ENCODE measurements at regions not wholly inside any gene's neighbourhood (a gene's known extent, or its start where the extent isn't known, plus 50 kb on each side); places are given as distances from the start of the nearest gene placed in this dataset.

- no peak for TF ChIP-seq REXO4 (CRISPR knock-in tag; IDR thresholded peaks at IDR 0.05; ENCODE audit: borderline replicate concordance)
- peak; percentile 83 for TF ChIP-seq ZGPAT (CRISPR knock-in tag; IDR thresholded peaks at IDR 0.05)
- TF ChIP-seq FOXJ3 (CRISPR knock-in tag; IDR thresholded peaks at IDR 0.05; ENCODE audit: borderline replicate concordance), result no peak
- peak; percentile 56; the same call in 1 of the 2 replicates for TF ChIP-seq ZBTB20 (CRISPR knock-in tag; IDR thresholded peaks at IDR 0.05; ENCODE audit: borderline replicate concordance, low read depth)
- TF ChIP-seq XBP1 (CRISPR knock-in tag; IDR thresholded peaks at IDR 0.05), result 0 out of 2 replicates have a peak, but pooled peaks have one; percentile 13
- TF ChIP-seq U2AF1 (optimal IDR thresholded peaks at IDR 0.05; ENCODE audit: low read depth, low read length), result no peak
- peak; percentile 41; the same call in 1 of the 2 replicates for TF ChIP-seq GATAD1 (CRISPR knock-in tag; IDR thresholded peaks at IDR 0.05)
- peak; percentile 28; the same call in 1 of the 2 replicates for TF ChIP-seq POGZ (CRISPR knock-in tag; IDR thresholded peaks at IDR 0.05)
- peak; percentile 89 for TF ChIP-seq ZNF143 (CRISPR knock-in tag; IDR thresholded peaks at IDR 0.05)
- TF ChIP-seq MED8 (CRISPR knock-in tag; IDR thresholded peaks at IDR 0.05; ENCODE audit: insufficient replicate concordance), result no peak
- TF ChIP-seq CEBPG (CRISPR knock-in tag; IDR thresholded peaks at IDR 0.05), result peak; percentile 17; the same call in 1 of the 2 replicates
- TF ChIP-seq SMAD3 (CRISPR knock-in tag; IDR thresholded peaks at IDR 0.05), result no peak
- TF ChIP-seq, protein P1, sequence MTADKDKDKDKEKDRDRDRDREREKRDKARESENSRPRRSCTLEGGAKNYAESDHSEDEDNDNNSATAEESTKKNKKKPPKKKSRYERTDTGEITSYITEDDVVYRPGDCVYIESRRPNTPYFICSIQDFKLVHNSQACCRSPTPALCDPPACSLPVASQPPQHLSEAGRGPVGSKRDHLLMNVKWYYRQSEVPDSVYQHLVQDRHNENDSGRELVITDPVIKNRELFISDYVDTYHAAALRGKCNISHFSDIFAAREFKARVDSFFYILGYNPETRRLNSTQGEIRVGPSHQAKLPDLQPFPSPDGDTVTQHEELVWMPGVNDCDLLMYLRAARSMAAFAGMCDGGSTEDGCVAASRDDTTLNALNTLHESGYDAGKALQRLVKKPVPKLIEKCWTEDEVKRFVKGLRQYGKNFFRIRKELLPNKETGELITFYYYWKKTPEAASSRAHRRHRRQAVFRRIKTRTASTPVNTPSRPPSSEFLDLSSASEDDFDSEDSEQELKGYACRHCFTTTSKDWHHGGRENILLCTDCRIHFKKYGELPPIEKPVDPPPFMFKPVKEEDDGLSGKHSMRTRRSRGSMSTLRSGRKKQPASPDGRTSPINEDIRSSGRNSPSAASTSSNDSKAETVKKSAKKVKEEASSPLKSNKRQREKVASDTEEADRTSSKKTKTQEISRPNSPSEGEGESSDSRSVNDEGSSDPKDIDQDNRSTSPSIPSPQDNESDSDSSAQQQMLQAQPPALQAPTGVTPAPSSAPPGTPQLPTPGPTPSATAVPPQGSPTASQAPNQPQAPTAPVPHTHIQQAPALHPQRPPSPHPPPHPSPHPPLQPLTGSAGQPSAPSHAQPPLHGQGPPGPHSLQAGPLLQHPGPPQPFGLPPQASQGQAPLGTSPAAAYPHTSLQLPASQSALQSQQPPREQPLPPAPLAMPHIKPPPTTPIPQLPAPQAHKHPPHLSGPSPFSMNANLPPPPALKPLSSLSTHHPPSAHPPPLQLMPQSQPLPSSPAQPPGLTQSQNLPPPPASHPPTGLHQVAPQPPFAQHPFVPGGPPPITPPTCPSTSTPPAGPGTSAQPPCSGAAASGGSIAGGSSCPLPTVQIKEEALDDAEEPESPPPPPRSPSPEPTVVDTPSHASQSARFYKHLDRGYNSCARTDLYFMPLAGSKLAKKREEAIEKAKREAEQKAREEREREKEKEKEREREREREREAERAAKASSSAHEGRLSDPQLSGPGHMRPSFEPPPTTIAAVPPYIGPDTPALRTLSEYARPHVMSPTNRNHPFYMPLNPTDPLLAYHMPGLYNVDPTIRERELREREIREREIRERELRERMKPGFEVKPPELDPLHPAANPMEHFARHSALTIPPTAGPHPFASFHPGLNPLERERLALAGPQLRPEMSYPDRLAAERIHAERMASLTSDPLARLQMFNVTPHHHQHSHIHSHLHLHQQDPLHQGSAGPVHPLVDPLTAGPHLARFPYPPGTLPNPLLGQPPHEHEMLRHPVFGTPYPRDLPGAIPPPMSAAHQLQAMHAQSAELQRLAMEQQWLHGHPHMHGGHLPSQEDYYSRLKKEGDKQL (CRISPR knock-in tag; IDR thresholded peaks at IDR 0.05; ENCODE audit: low read depth), result no peak
- TF ChIP-seq MXD4 (CRISPR knock-in tag; IDR thresholded peaks at IDR 0.05), result peak; percentile 88
- peak; percentile 86; the same call in 1 of the 2 replicates for TF ChIP-seq NFKB2 (CRISPR knock-in tag; IDR thresholded peaks at IDR 0.05; ENCODE audit: borderline replicate concordance)
- TF ChIP-seq POLR2G (IDR thresholded peaks at IDR 0.05; ENCODE audit: low read depth, low read length), result peak; percentile 79
- no peak for TF ChIP-seq CC2D1A (CRISPR knock-in tag; IDR thresholded peaks at IDR 0.05)
- no peak for TF ChIP-seq TRIM24 (CRISPR knock-in tag; IDR thresholded peaks at IDR 0.05)
- TF ChIP-seq NCOR1 (IDR thresholded peaks at IDR 0.05; ENCODE audit: borderline replicate concordance, low read length), result no peak; the same call in 1 of the 2 replicates
- no peak for TF ChIP-seq TEAD3 (CRISPR knock-in tag; optimal IDR thresholded peaks at IDR 0.05; ENCODE audit: borderline replicate concordance)
- no peak for TF ChIP-seq POLR2AphosphoS2 (IDR thresholded peaks at IDR 0.05; ENCODE audit: low read depth, low read length)
These were observed 56.9 kb upstream of the EZH2 start (continued) for GRCh38 chr7:148940702-148941597.
